ENCODE measurements at regions not wholly inside any gene's neighbourhood (a gene's known extent, or its start where the extent isn't known, plus 50 kb on each side); places are given as distances from the start of the nearest gene placed in this dataset.

- TF ChIP-seq EZH2 (IDR thresholded peaks at IDR 0.05) (no peak), EZH2phosphoT487 (IDR thresholded peaks at IDR 0.05; ENCODE audit: borderline replicate concordance) (no peak), YY1 (IDR thresholded peaks at IDR 0.05; ENCODE audit: extremely low read depth, insufficient replicate concordance, low read depth, low read length) (no peak)
Measured at GRCh38 chr16:8375232-8375587, 215.1 kb downstream of the TMEM114 start.

Measured in HCT116 (cell line).